ENCODE measurements at regions not wholly inside any gene's neighbourhood (a gene's known extent, or its start where the extent isn't known, plus 50 kb on each side); places are given as distances from the start of the nearest gene placed in this dataset.

GRCh38 chr16:51982715-51983680, 563.9 kb downstream of the TOX3 start:
- TF ChIP-seq CTCF (IDR thresholded peaks at IDR 0.05; ENCODE audit: poor library complexity) (peak; percentile 89), EZH2phosphoT487 (IDR thresholded peaks at IDR 0.05; ENCODE audit: low read depth, severe bottlenecking, unreplicated experiment) (no peak)
